H1 (cell line): ENCODE measurements at regions not wholly inside any gene's neighbourhood (a gene's known extent, or its start where the extent isn't known, plus 50 kb on each side); places are given as distances from the start of the nearest gene placed in this dataset.

Experiments
- CBX8 ChIP-seq: fragments of 300-800, 300-1000 bp; sonication (generic); IDR thresholded peaks from 2 replicates; pipeline ENCODE4 v1.7.1; 2016; ENCODE audit warnings: low read depth, low read length, borderline replicate concordance
- CTCF ChIP-seq, 3 experiments: IDR thresholded peaks; 1 replicate in 2 of 3; 2 replicates in 1 of 3; pipeline versions ENCODE4 v1.5.1 to v1.6.1; 2011; ENCODE audit warnings: low read length in 3 of 3, mild to moderate bottlenecking in 3 of 3, inconsistent platforms in 2 of 3, low read depth in 1 of 3, moderate library complexity in 1 of 3; ENCODE audit not compliant: insufficient read depth in 1 of 3; ENCODE audit errors: control extremely low read depth in 1 of 3
- EZH2 ChIP-seq: fragments of 200-600 bp; sonication (generic); IDR thresholded peaks from 2 replicates; pipeline ENCODE4 v1.7.1; 2012; ENCODE audit warnings: low read depth, mild to moderate bottlenecking, moderate library complexity, low read length, inconsistent platforms; ENCODE audit not compliant: severe bottlenecking
- MAX ChIP-seq: IDR thresholded peaks from 2 replicates; pipeline ENCODE4 v1.6.1; 2012; ENCODE audit warnings: inconsistent platforms
- POLR2A ChIP-seq, 2 experiments: IDR thresholded peaks; 1 replicate in 1 of 2; 2 replicates in 1 of 2; pipeline ENCODE4 v1.6.1; 2011; ENCODE audit warnings: low read depth in 2 of 2, low read length in 2 of 2, mild to moderate bottlenecking in 2 of 2; ENCODE audit errors: control extremely low read depth in 1 of 2
- POLR2AphosphoS5 ChIP-seq: IDR thresholded peaks from 2 replicates; pipeline ENCODE4 v1.6.1; 2011; ENCODE audit warnings: low read depth, low read length
- RAD21 ChIP-seq, 2 experiments: IDR thresholded peaks in 1 of 2; conservative IDR thresholded peaks in 1 of 2; 2 replicates each; pipeline ENCODE4 v1.6.1; 2011; ENCODE audit warnings: low read depth in 2 of 2, low read length in 2 of 2, improper control_type of control experiment in 1 of 2, inconsistent platforms in 1 of 2, mild to moderate bottlenecking in 1 of 2, moderate library complexity in 1 of 2
- RNF2 ChIP-seq: fragments of 200-900, 300-1000 bp; sonication (generic); IDR thresholded peaks from 2 replicates; pipeline ENCODE4 v1.7.1; 2016; ENCODE audit warnings: borderline replicate concordance, low read depth, mild to moderate bottlenecking, antibody characterized with exemption, low read length; ENCODE audit not compliant: poor library complexity, severe bottlenecking; ENCODE audit errors: missing control alignments
- SP4 ChIP-seq: IDR thresholded peaks from 2 replicates; pipeline ENCODE4 v1.6.1; 2012; ENCODE audit warnings: low read length, inconsistent platforms
- TAF1 ChIP-seq: IDR thresholded peaks from 2 replicates; pipeline ENCODE4 v1.6.1; 2011; ENCODE audit warnings: mild to moderate bottlenecking, low read depth, low read length
- TBP ChIP-seq: IDR thresholded peaks from 2 replicates; pipeline ENCODE4 v1.6.1; 2011; ENCODE audit warnings: low read depth, low read length, improper control_type of control experiment
- TEAD4 ChIP-seq: IDR thresholded peaks from 2 replicates; pipeline ENCODE4 v1.6.1; 2012; ENCODE audit warnings: low read depth, low read length, inconsistent platforms, mixed read lengths

GRCh38 chr12:25645427-25645826 lies 92.3 kb upstream of the LMNTD1 start:
- TF ChIP-seq CTCF (IDR thresholded peaks at IDR 0.05; ENCODE audit: control extremely low read depth in 1 of 3, insufficient read depth in 1 of 3, low read depth in 1 of 3, low read length in 3 of 3) = no peak
- TF ChIP-seq TAF1 = no peak
- no peak for TF ChIP-seq SP4
- TF ChIP-seq TBP = no peak
- TF ChIP-seq POLR2AphosphoS5 = no peak
- no peak for TF ChIP-seq MAX
- TF ChIP-seq RAD21 (IDR thresholded peaks at IDR 0.05 in 1 of 2, conservative IDR thresholded peaks at IDR 0.05 in 1 of 2; ENCODE audit: low read depth in 2 of 2, low read length in 2 of 2) = no peak
- TF ChIP-seq EZH2 = no peak
- TF ChIP-seq POLR2A (IDR thresholded peaks at IDR 0.05; ENCODE audit: control extremely low read depth in 1 of 2, low read depth in 2 of 2, low read length in 2 of 2) = no peak
- no peak for TF ChIP-seq TEAD4
- TF ChIP-seq CBX8 = no peak
- TF ChIP-seq RNF2 = no peak
